DOHH2 (cell line): ENCODE measurements at regions not wholly inside any gene's neighbourhood (a gene's known extent, or its start where the extent isn't known, plus 50 kb on each side); places are given as distances from the start of the nearest gene placed in this dataset.

Experiments used
- H3F3A ChIP-seq: fragments of 200-600 bp; sonication (generic), shearing (Covaris generic); 2 replicates; pipeline ENCODE4 v1.6.0; 2016; ENCODE audit warnings: antibody characterized with exemption, mild to moderate bottlenecking; ENCODE audit not compliant: control insufficient read depth, insufficient read depth
- H3K27ac ChIP-seq: fragments of 200-600 bp; sonication (generic); 2 replicates; pipeline ENCODE4 v1.5.1; 2014; ENCODE audit warnings: low read depth, mild to moderate bottlenecking, low read length, moderate library complexity
- H3K27me3 ChIP-seq: fragments of 200-600 bp; sonication (generic); 2 replicates; pipeline ENCODE4 v1.6.1; 2014; ENCODE audit warnings: mild to moderate bottlenecking, low read length, mixed read lengths; ENCODE audit not compliant: control insufficient read depth
- H3K36me3 ChIP-seq: fragments of 200-600 bp; sonication (generic); 2 replicates; pipeline ENCODE4 v1.6.1; 2014; ENCODE audit warnings: mild to moderate bottlenecking, low read length, moderate library complexity, mixed read lengths; ENCODE audit not compliant: control insufficient read depth
- H3K4me1 ChIP-seq: fragments of 200-600 bp; sonication (generic); 2 replicates; pipeline ENCODE4 v1.6.1; 2014; ENCODE audit warnings: mild to moderate bottlenecking, low read length, mixed read lengths; ENCODE audit not compliant: control insufficient read depth
- H3K4me2 ChIP-seq: fragments of 200-600 bp; sonication (generic); 2 replicates; pipeline ENCODE4 v1.6.0; 2014; ENCODE audit warnings: mild to moderate bottlenecking, low read length, moderate library complexity
- H3K4me3 ChIP-seq: fragments of 200-600 bp; sonication (generic); 2 replicates; pipeline ENCODE4 v1.5.1; 2014; ENCODE audit warnings: mild to moderate bottlenecking, low read length, mixed read lengths
- H3K79me2 ChIP-seq: fragments of 200-600 bp; sonication (generic); 2 replicates; pipeline ENCODE4 v1.6.1; 2014; ENCODE audit warnings: mild to moderate bottlenecking, low read length, mixed read lengths; ENCODE audit not compliant: control insufficient read depth
- H3K9me2 ChIP-seq: fragments of 200-600 bp; sonication (generic); replicated peaks from 2 replicates; pipeline ENCODE4 v1.6.1; 2014; ENCODE audit warnings: mild to moderate bottlenecking, low read length, mixed read lengths; ENCODE audit not compliant: control insufficient read depth
- H3K9me3 ChIP-seq: fragments of 200-600 bp; sonication (generic); 2 replicates; pipeline ENCODE4 v1.6.1; 2014; ENCODE audit warnings: antibody characterized with exemption, low read length, mixed read lengths; ENCODE audit not compliant: control insufficient read depth, insufficient read depth
- H4K20me1 ChIP-seq: fragments of 200-600 bp; sonication (generic); 2 replicates; pipeline ENCODE4 v1.6.0; 2014; ENCODE audit warnings: low read depth, mild to moderate bottlenecking, antibody characterized with exemption, low read length, moderate library complexity; ENCODE audit not compliant: control insufficient read depth, insufficient read depth
- CTCF ChIP-seq: fragments of 200-600 bp; sonication (generic); IDR thresholded peaks from one replicate; pipeline ENCODE4 v1.5.1; 2014; ENCODE audit warnings: antibody characterized with exemption, mild to moderate bottlenecking, low read depth, low read length; ENCODE audit not compliant: poor library complexity, severe bottlenecking
- EZH2phosphoT487 ChIP-seq: fragments of 200-600 bp; sonication (generic); IDR thresholded peaks from 2 replicates; pipeline ENCODE4 v1.6.1; 2017; ENCODE audit warnings: borderline replicate concordance, mild to moderate bottlenecking, antibody characterized with exemption, low read length, moderate library complexity, mixed read lengths

DNA sequence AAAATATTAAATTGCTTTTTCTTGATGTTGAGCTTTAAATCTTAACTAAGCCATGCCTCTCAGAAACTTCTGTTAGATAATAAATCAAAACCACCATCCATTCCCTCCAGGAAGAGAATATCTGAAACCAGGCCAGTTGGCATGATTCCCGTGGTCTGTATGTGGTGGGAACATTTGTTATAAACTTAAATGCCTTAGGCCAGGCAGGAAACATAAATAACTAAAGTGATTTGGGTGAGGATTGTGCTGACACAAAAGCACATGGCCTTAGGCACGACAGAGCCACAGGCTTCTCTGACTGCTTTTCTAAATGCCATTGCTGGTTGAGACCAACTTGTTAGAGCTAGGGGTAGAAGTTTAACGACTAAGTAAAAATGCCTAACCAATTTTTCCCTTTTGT is 255.9 kb downstream of the GABRG2 start:
- TF ChIP-seq CTCF (no peak), EZH2phosphoT487 (no peak)
- Histone ChIP-seq H3K9me3 (no peaks in the 10 kb centered on the region), H3K4me1 (no peaks in the 10 kb centered on the region), H3K79me2 (no peaks in the 10 kb centered on the region), H3K36me3 (no peaks in the 10 kb centered on the region), H3K27ac (no peak overlapping the region), H4K20me1 (no peaks in the 10 kb centered on the region), H3K27me3 (no peaks in the 10 kb centered on the region), H3K4me2 (no peak overlapping the region), H3K9me2 (no peaks in the 10 kb centered on the region), H3K4me3 (no peak overlapping the region), H3F3A (no peaks in the 10 kb centered on the region)

- no peaks in the 10 kb centered on the region for H3K4me1 ChIP-seq
- no peaks in the 10 kb centered on the region for H3K79me2 ChIP-seq
- H3F3A ChIP-seq = no peaks in the 10 kb centered on the region
- TF ChIP-seq EZH2phosphoT487 = no peak
- no peak for TF ChIP-seq CTCF
- no peaks in the 10 kb centered on the region for H4K20me1 ChIP-seq
- H3K4me2 ChIP-seq = no peak overlapping the region
- no peak overlapping the region for H3K4me3 ChIP-seq
- no peaks in the 10 kb centered on the region for H3K36me3 ChIP-seq
- no peaks in the 10 kb centered on the region for H3K9me2 ChIP-seq
- no peaks in the 10 kb centered on the region for H3K9me3 ChIP-seq
- H3K27me3 ChIP-seq = no peaks in the 10 kb centered on the region
- H3K27ac ChIP-seq = no peak overlapping the region
Observed at GRCh38 chr5:162324328-162324727, 256.8 kb downstream of the GABRG2 start.

DNA sequence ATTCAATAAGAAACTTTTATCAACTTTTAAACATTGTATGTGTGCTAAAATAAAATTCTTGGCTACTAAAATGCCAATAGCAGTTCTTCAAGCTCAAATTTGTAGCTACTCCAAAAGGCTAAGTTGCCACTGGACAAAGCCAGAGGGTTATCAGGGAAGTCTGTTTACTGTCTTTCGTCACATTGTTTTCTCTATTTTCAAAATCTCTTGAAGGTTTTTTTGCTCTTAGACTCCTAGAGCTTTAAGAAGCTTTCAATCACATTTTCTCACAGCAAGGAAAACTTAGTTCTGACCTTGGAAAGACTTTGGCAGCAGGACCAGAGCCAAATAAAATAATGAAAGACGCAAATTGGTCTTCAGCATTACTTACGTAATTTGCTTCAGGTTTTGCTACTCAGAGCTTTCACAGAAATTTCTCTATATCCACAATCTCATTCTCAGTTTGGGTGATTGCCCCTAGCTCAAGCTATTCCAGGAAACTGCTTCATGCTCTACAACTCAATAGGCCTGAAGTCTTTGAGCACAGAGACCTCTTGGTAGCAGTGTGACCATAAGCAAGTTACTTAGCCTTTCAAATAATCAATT is 257.7 kb downstream of the GABRG2 start:
- H4K20me1 ChIP-seq = no peaks in the 10 kb centered on the region
- H3K4me1 ChIP-seq = no peaks in the 10 kb centered on the region
- no peaks in the 10 kb centered on the region for H3K36me3 ChIP-seq
- TF ChIP-seq CTCF = no peak
- TF ChIP-seq EZH2phosphoT487 = no peak
- H3K4me3 ChIP-seq = no peak overlapping the region
- no peak overlapping the region for H3K27ac ChIP-seq
- no peaks in the 10 kb centered on the region for H3K79me2 ChIP-seq
- H3K9me2 ChIP-seq = no peaks in the 10 kb centered on the region
- H3K9me3 ChIP-seq = no peaks in the 10 kb centered on the region
- no peaks in the 10 kb centered on the region for H3F3A ChIP-seq
- H3K27me3 ChIP-seq = no peaks in the 10 kb centered on the region
- no peak overlapping the region for H3K4me2 ChIP-seq
